ENCODE measurements at regions not wholly inside any gene's neighbourhood (a gene's known extent, or its start where the extent isn't known, plus 50 kb on each side); places are given as distances from the start of the nearest gene placed in this dataset.

GRCh38 chr11:123305601-123306375, 110.7 kb upstream of the CLMP start:
- in situ Hi-C loops (cut with MboI; ENCODE audit: low sequenced_read_pairs), result no loop called here

DNA sequence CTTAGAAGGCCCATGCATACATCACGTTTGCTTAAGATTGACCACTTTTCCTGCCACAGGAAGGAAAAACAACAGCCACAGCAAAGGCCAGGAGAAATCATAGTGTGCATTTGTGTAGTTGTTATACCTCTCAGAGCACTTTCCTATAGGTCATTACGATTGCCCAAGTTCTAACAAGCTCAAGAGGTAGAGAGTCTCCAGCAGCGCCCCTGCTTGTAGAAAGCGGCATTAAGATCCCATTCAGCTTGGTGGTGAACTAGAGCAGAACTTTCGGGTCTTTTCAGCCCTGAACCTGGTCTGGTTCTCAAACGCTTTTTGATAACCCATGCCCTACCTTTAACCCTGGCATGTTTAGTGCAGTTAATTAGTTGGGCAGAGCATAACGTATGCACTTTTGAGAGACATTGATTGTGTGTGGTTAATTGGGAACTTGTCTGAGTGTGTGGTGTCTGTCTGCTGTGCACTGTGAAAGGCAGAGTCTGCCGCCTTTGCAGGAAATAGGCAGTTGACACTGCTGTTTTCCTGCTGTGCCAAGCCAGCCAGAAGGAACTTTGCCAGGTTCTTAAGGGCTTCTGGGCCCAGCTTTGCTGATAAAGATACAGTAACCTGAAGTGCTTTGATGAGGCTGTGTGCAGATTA, 109.9 kb upstream of the CLMP start:
- no peaks in the 10 kb centered on the region; the same call in 1 of the 2 replicates for H3K9me3 ChIP-seq
- no peaks in the 10 kb centered on the region for H3K36me3 ChIP-seq (replicated peaks)
- H3K27me3 ChIP-seq (ENCODE audit: low read depth), result no peaks in the 10 kb centered on the region
- DNase-seq (ENCODE audit: low spot score in 2 of 2), result no peak
- H3K4me1 ChIP-seq, result peaks cover 3% of the 10 kb centered on the region; the same call in 1 of the 2 replicates
- no peak overlapping the region for H3K4me3 ChIP-seq
- in situ Hi-C loops (cut with MboI; ENCODE audit: low sequenced_read_pairs), result loop anchor here (5.0 kb wide), 2 partner anchors 102 to 172 kb away; no protein-coding TSS in a partner anchor

More at GRCh38 chr11:123305601-123306375, 110.7 kb upstream of the CLMP start:
- no peaks in the 10 kb centered on the region for H3K27me3 ChIP-seq (ENCODE audit: low read depth)
- H3K4me1 ChIP-seq, result peaks cover 3% of the 10 kb centered on the region; the same call in 1 of the 2 replicates
- no peaks in the 10 kb centered on the region for H3K36me3 ChIP-seq (replicated peaks)
- H3K4me3 ChIP-seq, result no peak overlapping the region
- no peaks in the 10 kb centered on the region for H3K9me3 ChIP-seq
- no peak for DNase-seq (ENCODE audit: low spot score in 2 of 2)

DNA sequence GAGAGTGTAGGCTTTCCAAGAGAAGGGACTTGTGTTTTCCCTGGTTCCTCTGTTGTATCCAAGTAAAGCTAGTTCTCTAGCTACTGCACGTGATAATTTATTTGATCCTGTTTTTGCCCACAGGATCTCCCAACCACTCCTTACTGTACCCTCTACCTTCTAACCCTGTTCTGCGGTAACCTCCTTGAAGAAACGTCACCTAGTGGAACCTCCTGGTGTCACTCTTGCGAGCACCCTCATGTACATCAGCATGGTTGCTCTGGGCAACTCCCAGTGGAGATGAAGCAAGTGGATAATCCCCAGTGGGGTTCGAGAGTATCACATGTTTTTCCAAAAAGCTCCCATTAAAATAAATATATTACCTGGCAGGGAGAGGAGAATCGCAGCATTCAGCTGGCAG, 108.9 kb upstream of the CLMP start:
- no peaks in the 10 kb centered on the region for H3K36me3 ChIP-seq (replicated peaks)
- no peak for DNase-seq (ENCODE audit: low spot score in 2 of 2)
- H3K9me3 ChIP-seq, result no peaks in the 10 kb centered on the region; the same call in 1 of the 2 replicates
- no peaks in the 10 kb centered on the region for H3K27me3 ChIP-seq (ENCODE audit: low read depth)
- H3K4me3 ChIP-seq, result no peak overlapping the region
- H3K4me1 ChIP-seq, result peaks cover 3% of the 10 kb centered on the region; the same call in 1 of the 2 replicates
- in situ Hi-C loops (cut with MboI; ENCODE audit: low sequenced_read_pairs), result loop anchor here (5.0 kb wide), 2 partner anchors 103 to 173 kb away; no protein-coding TSS in a partner anchor

DNA sequence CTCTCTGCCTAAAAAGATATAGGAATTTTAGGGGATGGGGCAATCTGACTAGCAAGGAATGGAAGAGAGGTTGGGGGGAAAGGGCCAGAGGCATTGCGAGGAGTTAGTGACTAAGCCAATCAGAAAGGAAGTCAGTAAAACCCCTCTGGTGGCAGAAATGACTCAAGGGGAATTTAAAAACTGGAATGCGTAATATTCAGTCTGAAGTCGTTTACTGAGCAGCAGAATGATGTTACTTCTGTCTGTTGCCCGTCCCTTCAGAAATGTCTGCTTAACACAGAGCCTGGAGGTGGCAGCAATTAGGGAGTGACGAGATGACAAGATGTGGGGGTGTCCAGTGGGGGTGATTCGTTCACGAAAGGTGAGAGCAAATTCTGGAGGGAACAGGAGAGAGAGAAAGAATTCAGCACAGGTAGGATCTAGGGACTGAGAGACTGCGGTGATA, 107.7 kb upstream of the CLMP start:
- no peak for DNase-seq (ENCODE audit: low spot score in 2 of 2)
- H3K27me3 ChIP-seq (ENCODE audit: low read depth), result no peaks in the 10 kb centered on the region
- no peaks in the 10 kb centered on the region for H3K36me3 ChIP-seq (replicated peaks)
- no peak overlapping the region for H3K4me3 ChIP-seq
- peaks cover 3% of the 10 kb centered on the region; the same call in 1 of the 2 replicates for H3K4me1 ChIP-seq
- H3K9me3 ChIP-seq, result no peaks in the 10 kb centered on the region; the same call in 1 of the 2 replicates
- in situ Hi-C loops (cut with MboI; ENCODE audit: low sequenced_read_pairs), result loop anchor here (5.0 kb wide), 2 partner anchors 105 to 175 kb away; no protein-coding TSS in a partner anchor

DNA sequence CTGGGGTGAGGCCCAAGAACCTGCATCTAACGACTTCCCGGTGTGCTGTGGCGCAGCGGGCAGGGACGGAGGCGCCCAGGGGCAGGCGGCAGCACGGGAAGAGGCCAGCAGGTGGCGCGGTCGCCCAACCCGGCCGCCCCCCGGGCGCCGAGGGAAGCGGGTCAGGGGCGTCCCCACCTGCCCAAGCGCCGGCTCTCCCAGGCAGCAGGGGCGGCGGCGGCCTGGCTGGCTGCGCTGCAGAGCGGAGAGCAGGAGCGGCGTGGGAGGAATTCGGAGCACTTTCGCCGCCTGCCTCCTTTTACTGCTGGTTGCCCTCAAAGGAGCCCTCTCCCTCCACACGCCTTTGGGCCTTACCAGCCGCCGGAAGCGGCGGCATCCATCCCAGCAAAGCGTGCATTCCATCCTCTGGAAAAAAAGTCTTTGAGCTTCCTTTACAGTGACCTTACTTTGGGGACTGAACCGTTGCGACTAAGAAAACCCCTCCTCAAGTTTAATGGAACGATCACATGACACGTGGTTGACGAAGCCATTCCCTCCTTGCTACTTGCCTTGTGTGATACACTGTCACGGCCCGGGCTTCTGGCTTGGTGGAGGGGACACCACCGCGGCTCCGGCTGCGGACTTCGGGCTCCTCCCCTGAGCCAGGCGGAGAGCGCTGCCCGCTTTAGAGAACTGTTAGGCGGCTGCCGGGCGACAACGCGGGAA, 106.8 kb upstream of the CLMP start:
- in situ Hi-C loops (cut with MboI; ENCODE audit: low sequenced_read_pairs), result loop anchor here (5.0 kb wide), 2 partner anchors 105 to 175 kb away; no protein-coding TSS in a partner anchor
- no peaks in the 10 kb centered on the region for H3K27me3 ChIP-seq (ENCODE audit: low read depth)
- peak; percentile 68 to 81 for DNase-seq (ENCODE audit: low spot score in 2 of 2)
- H3K36me3 ChIP-seq (replicated peaks), result no peaks in the 10 kb centered on the region
- no peaks in the 10 kb centered on the region; the same call in 1 of the 2 replicates for H3K9me3 ChIP-seq
- peaks cover 3% of the 10 kb centered on the region; the same call in 1 of the 2 replicates for H3K4me1 ChIP-seq
- no peak overlapping the region for H3K4me3 ChIP-seq

DNA sequence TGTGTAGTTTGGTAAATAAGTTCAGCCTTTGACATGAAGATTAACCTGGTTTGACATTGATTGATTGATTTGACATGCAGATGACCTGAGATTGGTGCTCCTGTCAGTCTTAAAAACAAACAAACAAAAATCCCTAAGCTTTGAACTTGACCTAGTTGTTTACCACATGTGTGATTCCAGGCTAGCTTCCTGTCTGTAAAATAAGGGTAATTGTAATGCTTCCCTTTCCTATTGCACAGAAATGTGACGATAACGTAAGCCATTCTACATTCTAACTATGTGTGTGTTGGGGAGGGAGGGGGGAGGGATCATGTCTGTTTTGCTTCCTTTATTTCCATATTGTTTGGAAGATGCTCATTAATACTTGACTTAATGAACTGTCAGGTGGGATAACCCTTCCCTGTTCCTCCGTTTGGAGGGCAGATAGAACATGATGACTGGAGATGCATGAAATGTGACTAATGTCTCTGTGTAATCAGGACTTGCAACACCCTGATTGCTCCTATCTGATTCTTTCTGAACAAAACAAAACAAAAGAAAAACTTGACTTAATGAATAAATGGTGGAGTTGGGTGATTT, 106.1 kb upstream of the CLMP start:
- DNase-seq (ENCODE audit: low spot score in 2 of 2), result no peak

DNA sequence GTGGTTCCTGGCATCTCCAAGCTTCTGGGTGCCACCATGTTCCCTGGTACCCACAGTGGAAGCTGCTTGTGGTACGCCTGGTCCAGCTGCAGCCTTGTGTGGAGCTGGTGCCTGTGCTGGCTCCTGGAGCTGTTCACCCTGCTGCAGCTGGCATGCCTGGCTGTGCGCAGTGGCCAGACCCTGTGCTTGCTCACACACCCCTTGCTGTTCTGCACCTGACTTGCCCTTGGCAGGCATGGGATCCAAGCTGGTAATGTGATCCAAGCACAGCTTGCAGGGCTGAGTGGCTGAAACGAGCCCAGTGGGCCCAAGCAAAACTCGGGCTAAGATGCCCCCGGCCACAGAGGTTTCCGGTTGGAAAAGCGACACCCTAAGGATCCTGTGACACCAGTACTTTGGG, 104.7 kb upstream of the CLMP start:
- Histone ChIP-seq H3K36me3 (replicated peaks) (no peaks in the 10 kb centered on the region), H3K4me1 (peaks cover 3% of the 10 kb centered on the region; the same call in 1 of the 2 replicates), H3K27me3 (ENCODE audit: low read depth) (no peaks in the 10 kb centered on the region), H3K9me3 (no peaks in the 10 kb centered on the region; the same call in 1 of the 2 replicates), H3K4me3 (no peak overlapping the region)
- in situ Hi-C loops (cut with MboI; ENCODE audit: low sequenced_read_pairs), result loop anchor here (5.0 kb wide), 2 partner anchors 108 to 178 kb away; no protein-coding TSS in a partner anchor
- no peak for DNase-seq (ENCODE audit: low spot score in 2 of 2)

More for the DNA sequence above, 106.1 kb upstream of the CLMP start:
- Histone ChIP-seq H3K27me3 (ENCODE audit: low read depth) (no peaks in the 10 kb centered on the region), H3K4me1 (peaks cover 3% of the 10 kb centered on the region; the same call in 1 of the 2 replicates), H3K36me3 (replicated peaks) (no peaks in the 10 kb centered on the region), H3K9me3 (no peaks in the 10 kb centered on the region; the same call in 1 of the 2 replicates), H3K4me3 (no peak overlapping the region)
- in situ Hi-C loops (cut with MboI; ENCODE audit: low sequenced_read_pairs), result loop anchor here (5.0 kb wide), 2 partner anchors 106 to 176 kb away; no protein-coding TSS in a partner anchor

- H3K27me3 ChIP-seq (ENCODE audit: low read depth), result no peaks in the 10 kb centered on the region
- no peaks in the 10 kb centered on the region; the same call in 1 of the 2 replicates for H3K9me3 ChIP-seq
- H3K4me1 ChIP-seq, result peaks cover 3% of the 10 kb centered on the region; the same call in 1 of the 2 replicates
- H3K4me3 ChIP-seq, result no peak overlapping the region
- H3K36me3 ChIP-seq (replicated peaks), result no peaks in the 10 kb centered on the region
- no peak for DNase-seq (ENCODE audit: low spot score in 2 of 2)
- in situ Hi-C loops (cut with MboI; ENCODE audit: low sequenced_read_pairs), result no loop called here
These were observed 103.7 kb upstream of the CLMP start for GRCh38 chr11:123298488-123299447.

- no peaks in the 10 kb centered on the region for H3K9me3 ChIP-seq
- no peaks in the 10 kb centered on the region for H3K4me1 ChIP-seq
- DNase-seq (ENCODE audit: low spot score in 2 of 2), result no peak
- no peak overlapping the region for H3K4me3 ChIP-seq
- no peaks in the 10 kb centered on the region for H3K27me3 ChIP-seq (ENCODE audit: low read depth)
- no peaks in the 10 kb centered on the region for H3K36me3 ChIP-seq (replicated peaks)
- in situ Hi-C loops (cut with MboI; ENCODE audit: low sequenced_read_pairs), result no loop called here
These were observed 97.6 kb upstream of the CLMP start for GRCh38 chr11:123292647-123293046.

DNA sequence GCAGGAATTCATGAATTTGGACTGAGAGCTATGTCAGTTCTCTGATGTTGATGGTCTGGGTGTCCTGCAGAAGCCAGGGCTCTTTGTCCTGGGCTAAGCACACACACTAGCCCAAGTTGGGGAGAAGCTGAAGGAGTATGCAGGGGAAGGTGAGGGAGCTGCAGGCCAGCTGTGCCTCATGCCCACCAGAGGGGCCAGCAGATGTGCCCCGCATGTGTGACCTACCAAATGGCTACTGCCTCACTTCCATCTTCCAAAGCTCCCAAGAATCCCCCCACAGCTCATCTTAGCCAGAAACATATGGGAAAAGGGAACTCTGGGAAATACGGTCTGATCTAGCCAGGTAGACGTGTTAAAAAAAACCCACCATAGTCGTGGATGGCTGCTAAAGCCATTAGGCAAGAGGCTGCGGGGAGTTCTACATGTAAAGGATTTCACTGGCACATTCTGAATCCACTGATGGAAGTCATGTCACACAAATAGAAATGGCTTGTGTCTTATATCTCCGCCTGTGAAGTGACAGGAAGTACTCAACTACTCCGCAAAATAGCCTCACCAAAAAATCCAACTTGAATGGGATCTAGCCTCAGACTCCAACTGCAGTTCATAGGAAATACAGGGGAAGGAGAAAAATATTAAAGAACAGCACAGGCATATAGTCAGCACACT, 96.3 kb upstream of the CLMP start:
- no peak overlapping the region for H3K4me3 ChIP-seq
- no peaks in the 10 kb centered on the region for H3K9me3 ChIP-seq

DNA sequence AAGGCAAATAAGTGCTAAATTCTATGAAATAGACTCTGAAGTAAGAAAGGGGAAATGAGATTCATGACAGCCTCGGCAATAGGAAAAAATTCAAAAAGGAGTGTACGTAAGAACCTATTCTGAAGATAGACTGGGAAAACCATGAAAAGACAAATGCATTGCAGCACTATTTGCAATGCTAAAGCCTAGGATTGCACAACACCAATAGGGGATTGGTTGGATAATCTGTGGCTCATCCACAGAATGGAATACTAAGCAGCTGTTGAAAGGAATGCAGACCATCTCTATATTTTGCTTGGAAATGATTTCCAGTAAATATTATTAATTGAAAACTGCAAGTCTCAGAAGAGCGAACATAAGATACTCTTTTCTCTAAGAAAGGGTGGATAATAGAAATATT, 91.7 kb upstream of the CLMP start:
- Histone ChIP-seq H3K27me3 (ENCODE audit: low read depth) (peaks cover 11% of the 10 kb centered on the region), H3K9me3 (no peaks in the 10 kb centered on the region), H3K4me3 (no peak overlapping the region), H3K36me3 (replicated peaks) (no peaks in the 10 kb centered on the region), H3K4me1 (no peaks in the 10 kb centered on the region)
- DNase-seq (ENCODE audit: low spot score in 2 of 2), result no peak
- in situ Hi-C loops (cut with MboI; ENCODE audit: low sequenced_read_pairs), result no loop called here

More for the DNA sequence above, 96.3 kb upstream of the CLMP start:
- DNase-seq (ENCODE audit: low spot score in 2 of 2), result no peak
- Histone ChIP-seq H3K36me3 (replicated peaks) (no peaks in the 10 kb centered on the region), H3K4me1 (no peaks in the 10 kb centered on the region), H3K27me3 (ENCODE audit: low read depth) (no peaks in the 10 kb centered on the region; the same call in none of the 2 replicates)
- in situ Hi-C loops (cut with MboI; ENCODE audit: low sequenced_read_pairs), result no loop called here

- peaks cover 11% of the 10 kb centered on the region for H3K27me3 ChIP-seq (ENCODE audit: low read depth)
- no peak for DNase-seq (ENCODE audit: low spot score in 2 of 2)
- H3K36me3 ChIP-seq (replicated peaks), result no peaks in the 10 kb centered on the region
- no peaks in the 10 kb centered on the region for H3K9me3 ChIP-seq
- H3K4me3 ChIP-seq, result no peak overlapping the region
- in situ Hi-C loops (cut with MboI; ENCODE audit: low sequenced_read_pairs), result no loop called here
- H3K4me1 ChIP-seq, result no peaks in the 10 kb centered on the region
These were observed 91.2 kb upstream of the CLMP start for GRCh38 chr11:123286255-123286654.
